Stimulated activated CD8-positive, alpha-beta memory T cell treated with anti-CD3 and anti-CD28 coated beads, Interleukin-2, amount 100 ng/mL, for 1 hour (primary cell): ENCODE measurements at regions not wholly inside any gene's neighbourhood (a gene's known extent, or its start where the extent isn't known, plus 50 kb on each side); places are given as distances from the start of the nearest gene placed in this dataset.

Experiments used
- DNase-seq, 2 donors: peaks; one replicate each; pipeline ENCODE4 v3.0.0-alpha.2; 2020; ENCODE audit warnings: low read depth in 2 of 2

DNA sequence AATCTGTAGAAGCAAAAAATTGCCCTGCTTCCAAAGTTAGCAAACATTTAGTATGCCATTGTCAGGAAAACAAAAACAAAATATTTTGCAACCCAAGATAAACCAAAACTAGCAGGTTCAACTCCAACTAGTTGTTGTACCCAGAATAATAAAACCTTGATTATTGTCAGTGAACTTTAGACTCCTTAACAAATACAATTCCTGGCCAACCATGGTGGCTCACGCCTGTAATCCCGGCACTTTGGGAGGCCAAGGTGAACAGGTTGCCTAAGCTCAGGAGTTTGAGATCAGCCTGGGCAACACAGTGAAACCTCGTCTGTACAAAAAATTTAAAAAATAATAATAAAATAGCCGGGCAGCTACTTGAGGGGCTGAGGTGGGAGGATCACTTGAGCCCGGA, 53.6 kb upstream of the EPCAM start:
- DNase-seq = no peak

DNA sequence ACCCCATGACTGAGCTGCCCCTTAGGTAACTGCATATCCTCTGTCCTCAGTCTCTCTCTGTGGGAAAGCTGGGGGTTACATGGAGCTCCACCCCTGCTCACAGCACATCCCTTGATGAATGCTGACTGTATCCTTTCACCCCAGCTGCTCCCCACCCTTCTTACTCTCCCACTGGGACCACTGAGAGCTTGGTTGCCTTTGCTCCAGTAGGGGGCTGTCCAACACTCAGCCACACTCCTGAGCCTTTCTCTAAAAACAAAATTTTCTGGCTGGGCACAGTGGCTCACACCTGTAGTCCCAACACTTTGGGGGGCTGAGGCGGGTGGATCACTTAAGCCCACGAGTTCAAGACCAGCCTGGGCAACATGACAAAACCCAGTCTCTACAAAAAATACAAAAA, 55.4 kb upstream of the EPCAM start:
- no peak for DNase-seq

DNA sequence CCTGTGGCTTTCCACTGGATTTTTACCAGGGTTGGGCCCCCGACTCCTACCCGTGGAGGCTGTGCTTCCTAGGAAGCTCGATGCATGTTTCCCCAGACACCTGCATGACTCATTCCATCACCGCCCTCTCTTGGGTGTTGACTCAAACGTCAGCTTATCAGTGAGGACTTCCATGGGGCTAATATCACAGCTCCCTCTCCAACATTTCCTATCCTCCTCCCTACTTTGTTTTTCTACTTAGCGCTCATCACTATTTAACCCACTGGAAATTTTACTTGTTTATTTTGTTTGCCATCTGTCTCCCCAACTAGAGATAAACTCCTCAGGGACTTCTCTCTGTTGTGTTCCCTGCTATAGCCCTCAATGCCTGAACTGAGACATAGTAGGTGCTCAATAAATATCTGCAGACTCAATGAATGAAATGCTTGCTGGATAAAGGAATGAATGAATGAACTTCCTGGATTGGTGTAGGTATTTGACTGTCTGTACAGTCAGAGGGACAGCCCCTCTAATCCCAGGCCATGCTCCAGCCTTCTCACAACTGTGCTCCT, 55.9 kb upstream of the EPCAM start:
- DNase-seq = no peak

DNA sequence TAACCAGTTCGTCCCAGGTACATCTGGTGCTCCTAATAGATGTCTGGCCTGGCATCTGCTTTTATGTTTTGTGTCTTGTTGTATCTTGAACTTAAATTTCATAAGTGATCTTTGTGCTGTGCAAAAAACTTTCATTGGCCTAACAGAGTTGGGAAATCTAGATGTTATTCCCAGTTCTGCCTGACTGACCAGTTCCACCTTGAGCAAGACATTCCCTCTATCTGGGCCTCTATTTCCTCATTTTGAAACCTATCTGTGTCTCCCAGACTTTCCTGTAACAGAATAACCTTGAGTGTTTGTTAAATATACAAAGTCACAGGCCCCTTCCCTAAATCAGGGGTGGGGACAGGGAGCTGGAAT, 56.6 kb upstream of the EPCAM start:
- no peak for DNase-seq

DNA sequence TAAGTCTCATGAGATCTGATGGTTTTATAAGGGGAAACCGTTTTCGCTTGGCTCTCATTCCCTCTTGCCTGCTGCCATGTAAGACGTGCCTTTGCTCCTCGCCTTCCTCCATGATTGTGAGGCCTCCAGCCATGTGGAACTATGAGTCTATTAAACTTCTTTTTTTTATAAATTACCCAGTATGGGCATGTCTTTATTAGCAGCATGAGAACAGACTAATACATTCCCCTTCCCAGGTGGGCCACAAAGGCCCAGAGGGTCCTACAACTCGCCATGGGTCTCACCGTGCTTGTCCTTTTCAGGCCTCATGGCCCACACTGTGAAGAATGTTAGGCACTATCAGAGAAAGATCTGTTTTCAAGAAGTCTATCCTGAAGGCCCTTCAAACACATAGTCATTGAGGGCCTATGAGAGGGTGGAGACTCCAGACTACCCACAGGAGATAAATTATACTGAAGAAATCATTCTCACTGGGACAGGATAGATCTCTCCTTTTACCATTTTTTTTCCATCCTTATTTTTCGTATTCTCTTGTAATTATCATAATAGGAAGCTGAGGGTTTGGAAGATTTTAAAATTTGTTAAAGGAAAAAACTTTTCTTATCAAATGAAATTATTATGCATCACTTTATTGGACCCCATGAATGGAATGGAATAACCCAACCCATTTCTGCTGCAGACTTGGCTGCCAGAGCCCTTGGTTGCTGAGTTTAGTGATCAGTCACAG, 57.2 kb upstream of the EPCAM start:
- no peak for DNase-seq

DNA sequence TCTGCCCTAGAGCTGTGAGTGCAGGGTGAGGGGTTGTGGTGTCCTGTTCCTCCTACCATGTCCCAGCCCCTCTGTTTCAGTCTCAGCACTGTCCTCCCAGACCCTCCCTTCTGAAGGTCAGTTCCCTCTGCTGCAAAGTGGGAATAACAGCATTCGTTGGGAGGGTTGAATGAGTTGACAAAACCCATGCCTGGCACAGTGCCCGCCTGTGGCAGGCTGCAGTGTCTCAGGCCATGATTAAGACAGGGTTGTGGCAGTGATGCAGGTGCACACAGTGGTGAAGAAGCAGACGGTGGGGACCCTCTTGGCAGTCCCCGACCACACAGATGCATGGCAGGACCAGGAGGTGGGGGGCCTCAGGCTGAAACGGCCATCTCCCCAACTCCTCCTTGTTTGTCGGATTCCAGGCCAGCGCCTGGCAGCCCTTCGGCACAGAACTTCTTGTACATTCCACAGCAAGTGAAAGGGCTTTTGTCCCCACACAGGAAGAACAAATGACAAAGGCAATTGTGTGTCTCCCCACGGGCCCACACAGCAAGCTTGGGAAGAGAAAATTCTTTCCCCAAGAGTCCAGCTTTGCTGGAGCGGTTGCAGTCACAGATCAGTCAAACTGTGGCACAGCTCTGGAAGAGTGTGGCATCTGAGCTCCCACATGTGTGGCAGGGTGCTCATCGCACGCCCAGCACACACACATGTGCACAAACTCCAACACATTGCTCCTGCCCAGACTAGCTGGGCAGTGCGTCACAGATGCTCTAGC, 58.1 kb upstream of the EPCAM start:
- no peak for DNase-seq

DNA sequence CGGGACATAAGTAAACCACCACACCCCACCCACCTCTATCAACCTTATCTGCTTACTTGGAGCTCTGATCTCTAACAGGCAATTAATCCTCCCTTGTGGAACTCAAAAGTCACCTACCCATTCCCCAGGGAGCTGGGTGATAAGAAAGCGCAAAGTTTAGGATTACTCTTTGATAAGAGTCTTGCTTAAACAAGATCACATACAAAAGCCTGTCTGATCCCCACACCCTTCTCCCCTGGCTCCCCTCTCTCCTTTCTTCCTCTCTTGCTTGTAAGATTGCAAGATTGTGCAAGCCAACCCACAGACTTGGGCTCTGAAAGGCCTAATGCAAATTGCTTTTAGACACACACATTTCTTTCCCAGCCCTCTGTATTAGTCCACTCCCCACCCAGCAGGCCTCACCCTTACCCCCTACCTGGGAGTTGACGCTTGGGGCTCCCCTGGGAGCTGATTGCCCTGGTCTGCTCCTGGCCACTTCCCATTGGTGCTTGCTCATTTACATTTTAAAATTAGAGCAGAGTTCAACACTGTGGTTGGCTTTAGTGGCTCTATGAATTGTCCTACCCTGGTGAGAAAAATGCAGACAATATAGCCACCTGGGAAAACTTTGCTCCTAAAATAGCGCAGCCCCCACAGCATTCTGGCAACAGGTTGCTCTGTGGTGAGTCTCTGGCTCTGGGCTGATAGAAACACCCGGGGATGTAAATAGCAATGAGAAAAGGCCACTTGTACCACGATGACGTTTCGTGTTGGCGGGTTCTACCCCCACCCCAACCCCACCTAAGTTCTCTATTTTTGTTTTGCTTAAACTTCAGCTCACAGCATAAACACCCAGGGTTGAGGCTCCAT, 58.9 kb upstream of the EPCAM start:
- no peak for DNase-seq

DNA sequence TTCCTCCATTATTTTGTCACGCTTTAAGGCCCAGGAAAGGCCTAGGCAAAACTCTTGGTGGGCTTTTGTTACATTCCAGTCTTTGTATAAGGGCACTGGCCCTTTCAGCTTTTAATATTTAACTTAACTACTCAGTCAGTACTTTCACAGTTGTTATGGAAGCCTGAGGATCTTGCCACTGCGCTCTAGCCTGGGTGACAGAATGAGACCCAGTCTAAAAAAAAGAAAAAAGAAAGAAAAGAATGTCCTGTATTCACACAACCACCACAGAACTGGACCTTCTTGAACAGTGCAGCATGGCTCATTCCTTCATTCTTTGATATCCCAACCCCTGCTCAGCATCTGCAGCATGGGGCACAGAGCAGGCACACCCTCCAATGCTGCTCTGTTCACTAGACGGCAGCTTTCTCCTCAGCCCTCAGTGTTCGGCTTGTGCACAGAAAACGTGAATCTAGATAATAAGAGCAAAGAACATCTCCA, 59.6 kb upstream of the EPCAM start:
- no peak for DNase-seq

DNA sequence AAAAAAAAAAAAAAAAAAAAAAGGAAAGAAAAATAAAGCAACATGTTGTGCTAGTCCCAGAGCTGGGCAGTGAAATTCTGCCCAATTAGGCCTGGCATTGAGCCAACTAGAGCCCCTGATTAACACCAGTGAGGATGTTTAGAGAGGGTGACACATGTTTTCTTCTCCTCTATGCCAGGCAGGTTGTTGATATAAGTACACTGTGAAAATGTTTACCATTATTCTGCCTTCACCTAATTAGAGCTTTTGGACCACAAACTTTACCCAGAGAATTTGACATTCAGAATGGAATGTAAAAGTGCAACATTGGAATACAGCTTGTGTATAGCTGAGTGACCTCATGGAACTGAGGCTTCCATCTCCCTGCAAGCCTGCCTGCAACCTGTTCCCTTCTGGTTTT, 62.0 kb upstream of the EPCAM start:
- DNase-seq = no peak

DNA sequence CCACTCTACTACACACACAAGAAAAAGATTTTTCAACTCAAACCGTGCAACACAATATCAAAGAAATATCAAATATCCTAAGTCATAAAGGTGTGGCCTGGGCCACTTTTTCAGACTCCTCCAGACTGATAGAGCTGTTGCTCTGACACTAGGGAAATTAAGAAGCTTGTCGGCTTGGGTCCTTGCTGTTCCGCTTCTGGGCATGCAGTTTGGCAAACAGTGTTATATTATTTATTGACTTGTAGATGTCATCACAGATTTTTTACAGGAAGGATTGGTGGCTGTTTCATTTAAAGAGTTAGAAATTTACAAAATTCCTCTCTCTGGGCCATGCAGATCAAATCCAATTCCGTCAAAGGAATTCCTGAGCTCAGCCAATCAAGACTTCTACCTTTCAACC, 64.5 kb upstream of the EPCAM start:
- DNase-seq = no peak

DNA sequence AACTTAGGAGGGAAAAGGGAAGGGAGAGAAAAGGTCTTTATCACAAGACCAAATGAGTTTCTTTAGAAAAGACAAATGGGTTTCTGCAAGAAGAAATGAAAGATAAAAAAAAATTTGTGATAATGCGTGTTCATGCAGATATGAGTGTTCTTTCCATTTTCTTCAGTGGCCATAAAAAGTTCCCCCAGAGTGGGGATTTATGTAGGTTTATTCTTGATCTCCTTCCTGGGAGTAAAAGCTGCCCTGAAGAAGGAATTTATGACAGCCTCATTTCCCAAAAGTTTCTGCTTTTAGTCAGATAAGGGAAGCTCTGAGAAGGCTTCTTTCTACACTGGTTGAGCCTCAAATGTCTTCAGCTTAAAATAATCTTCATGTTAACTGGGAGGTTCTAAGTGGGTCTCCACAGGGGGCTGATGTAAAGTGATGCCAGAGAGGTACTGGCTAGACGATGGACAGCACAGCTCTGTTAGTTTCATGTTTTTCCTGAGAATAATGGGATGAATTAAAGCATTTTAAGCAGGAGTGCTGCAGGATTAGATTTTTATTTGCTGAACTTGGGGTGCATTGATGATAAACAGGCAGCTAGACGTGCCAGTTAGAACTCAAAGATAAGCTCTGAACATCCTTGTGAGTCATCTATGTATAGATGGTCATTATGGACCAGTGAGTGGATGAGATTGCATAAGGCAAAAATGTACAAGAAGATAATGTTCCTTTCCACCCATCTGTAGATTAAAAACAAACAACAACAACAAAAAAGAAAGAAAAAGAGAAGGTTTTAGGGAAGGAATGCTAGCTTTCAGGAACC, 65.6 kb upstream of the EPCAM start:
- no peak for DNase-seq

DNA sequence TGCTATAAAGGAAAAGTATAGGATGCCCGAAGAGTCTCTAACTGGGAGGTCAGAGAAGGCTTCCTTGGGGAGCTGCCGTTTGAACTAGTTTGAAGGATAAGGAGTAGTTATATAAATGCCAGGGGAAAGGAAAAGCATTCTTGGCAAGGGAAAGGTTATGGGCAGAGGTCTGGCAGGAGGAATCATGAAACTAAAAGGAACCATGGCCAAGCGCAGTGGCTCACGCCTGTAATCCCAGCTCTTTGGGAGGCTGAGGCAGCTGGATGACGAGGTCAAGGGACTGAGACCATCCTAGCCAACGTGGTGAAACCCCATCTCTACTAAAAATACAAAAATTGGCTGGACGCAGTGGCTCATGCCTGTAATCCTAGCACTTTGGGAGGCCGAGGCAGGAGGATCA, 66.8 kb upstream of the EPCAM start:
- no peak for DNase-seq

DNA sequence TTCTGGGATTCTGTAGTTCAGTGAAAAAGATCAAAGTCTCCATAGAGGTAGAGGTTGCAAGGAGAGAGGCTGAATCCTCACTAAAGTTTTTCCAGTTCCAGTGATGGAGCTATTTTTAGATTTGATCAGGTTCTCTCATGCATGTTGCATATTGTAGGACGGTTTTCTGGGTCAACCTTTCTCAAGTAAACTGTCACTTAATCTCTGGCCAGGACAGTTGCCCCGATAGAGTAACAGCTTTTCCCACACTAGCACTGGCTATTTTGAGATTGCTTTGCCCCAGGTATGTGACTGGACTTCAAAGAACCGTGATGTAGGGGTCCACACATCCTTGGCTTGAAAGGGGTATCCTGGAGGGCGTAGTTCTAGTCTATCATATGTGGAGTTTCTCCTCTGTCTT, 67.4 kb upstream of the EPCAM start:
- no peak for DNase-seq

DNA sequence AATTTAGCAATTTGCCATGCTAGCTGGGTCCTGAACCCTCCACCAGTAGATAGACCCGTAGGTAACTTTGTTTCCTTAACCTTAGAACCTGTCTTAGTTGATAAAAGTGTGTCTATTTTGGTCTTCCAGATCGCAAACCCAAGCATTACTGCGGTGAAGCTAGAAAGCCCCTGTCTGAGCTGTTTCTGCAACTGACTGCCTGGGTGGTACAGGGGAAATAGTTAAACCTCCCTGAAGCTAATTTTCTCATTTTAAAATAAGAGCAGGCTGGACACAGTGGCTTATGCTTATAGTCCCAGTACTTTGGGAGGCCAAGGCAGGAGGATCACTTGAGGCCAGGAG, 67.9 kb upstream of the EPCAM start:
- DNase-seq = no peak

DNA sequence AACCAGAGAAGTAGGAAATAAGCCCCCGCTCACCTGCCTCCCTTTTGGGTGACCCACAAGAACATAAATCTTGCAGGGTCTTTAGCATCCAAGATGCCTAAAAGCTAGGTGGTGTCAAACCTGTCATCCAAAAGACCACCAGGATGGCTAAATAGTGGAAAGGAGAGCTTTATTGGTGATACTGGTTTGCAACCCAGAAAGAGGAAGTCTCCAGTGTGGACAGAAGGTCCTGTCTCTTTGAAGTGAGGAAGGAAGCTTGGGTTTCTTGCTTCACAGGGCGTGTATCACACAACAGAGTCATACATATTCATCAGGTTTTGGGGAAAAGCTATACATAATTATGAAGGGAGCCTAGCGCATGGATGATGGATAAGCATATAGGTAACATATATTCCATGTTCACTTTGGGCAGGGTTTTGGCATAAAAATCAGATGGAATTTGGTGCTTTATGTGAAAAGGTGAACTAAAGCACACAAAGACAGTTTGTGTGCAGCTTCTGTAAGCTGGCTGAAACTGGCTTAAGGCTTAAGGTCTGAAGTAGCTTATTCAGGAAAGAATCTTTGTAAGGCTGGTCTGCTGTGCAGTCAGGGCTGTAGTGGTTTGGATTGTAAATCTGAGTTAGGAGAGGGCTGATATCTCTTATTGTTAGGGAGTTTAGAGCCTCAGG, 68.4 kb upstream of the EPCAM start:
- DNase-seq = no peak

DNA sequence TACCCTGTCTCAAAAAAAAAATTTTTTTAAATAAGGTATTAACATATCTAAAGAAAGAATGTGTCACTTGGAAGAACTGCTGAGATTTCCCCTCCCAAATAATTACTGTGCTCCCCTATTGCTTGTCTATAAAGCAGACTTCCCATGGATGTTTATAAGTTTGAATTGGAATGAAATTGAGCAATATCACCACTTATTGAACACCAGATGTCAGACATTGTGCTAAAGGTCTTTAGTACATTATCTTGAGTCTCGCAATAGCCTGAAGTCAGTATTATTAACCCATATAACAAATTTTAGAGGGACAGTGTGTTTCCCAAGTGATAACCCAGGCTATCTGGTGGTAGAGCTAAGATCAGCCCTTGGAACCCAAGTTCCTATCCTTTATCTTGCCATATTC, 69.0 kb upstream of the EPCAM start:
- DNase-seq = no peak

DNA sequence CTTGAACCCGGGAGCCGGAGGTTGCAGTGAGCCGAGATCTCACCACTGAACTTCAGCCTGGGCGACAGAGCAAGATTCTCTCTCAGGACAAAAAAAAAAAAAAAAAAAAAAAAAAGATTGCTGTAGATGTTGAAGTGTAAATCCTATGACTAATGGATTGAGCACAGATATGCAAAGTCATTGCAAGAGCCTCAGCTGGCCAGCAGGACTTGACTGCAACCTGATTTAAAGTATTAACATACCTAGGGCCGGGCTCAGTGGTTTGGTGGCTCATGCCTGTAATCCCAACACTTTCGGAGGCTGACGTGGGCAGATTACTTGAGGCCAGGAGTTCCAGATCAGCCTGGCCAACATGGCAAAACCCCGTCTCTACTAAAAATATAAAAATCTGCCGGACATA, 69.6 kb upstream of the EPCAM start:
- no peak for DNase-seq

DNA sequence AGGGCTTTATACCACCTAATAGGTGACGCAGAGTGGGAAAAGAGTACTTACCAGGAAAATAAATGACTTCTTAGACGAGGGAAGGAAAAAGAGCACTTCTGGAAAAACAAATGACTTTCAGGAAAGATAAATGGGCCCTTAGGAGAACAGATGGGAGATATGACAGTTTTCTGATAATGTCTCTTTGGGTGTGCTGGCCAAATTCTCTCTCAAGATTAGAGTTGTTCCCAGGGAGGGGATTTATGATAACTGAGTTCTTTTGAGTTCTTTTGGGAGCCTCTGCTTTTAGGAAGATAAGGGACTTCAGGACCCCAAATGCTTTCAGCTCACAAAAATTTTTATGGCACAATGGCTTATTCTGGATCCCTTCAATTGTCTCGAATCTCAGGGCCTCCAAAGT, 70.3 kb upstream of the EPCAM start:
- no peak for DNase-seq

DNA sequence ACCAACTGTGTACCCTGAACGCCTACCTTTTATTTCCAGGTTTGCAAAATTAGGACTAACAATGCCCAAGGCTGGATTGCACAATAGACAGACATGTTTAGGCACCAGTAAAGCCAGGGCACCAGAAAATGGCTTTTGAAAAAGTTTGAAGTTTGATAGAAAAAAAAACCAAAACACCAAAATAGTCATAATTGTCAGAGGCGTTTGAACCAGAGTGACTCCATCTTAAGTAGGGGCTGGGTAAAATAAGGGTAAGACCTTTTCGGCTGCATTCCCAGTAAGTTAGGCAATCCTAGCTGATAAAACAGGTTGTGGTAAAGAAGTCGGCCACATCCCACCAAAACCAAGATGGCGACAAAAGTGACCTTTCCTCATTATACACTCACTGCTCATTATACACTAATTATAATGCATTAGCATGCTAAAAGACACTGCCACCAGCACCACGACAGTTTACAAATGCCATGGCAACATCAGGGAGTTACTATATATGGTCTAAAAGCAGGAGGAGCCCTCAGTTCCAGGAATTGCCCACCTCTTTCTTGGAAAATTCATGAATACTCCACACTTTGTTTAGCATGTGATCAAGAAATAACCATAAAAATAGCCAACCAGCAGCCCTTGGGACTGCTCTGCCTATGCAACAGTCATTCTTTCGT, 71.2 kb upstream of the EPCAM start:
- no peak for DNase-seq

DNA sequence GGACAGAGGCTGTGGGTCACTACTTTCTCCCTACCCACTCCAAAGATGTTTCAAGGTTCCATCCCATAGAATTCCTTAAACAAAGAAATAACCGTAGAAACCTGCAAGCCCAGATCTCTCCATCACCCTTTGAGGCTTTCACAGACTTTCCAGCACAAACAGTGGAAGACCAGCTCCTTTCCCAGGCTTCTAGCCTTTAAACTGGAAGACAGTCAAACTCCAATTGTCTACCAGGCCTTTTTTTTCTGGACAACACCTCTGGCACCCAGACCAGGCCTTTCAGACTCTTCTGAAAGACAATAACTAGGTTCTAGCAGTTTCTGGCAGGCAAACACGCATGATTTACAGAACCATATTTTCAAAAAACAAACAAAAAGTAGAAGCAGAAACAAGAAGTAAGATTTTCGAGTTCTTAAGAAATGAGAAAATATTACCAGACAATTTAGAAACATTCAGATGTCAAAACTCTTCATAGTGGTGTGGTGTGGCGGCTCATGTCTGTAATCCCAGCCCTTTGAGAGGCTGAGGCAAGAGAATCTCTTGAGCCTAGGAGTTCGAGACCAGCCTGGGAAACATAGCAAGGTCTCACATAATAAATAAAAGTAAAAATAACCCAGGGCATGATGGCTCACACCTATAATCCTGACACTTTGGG, 73.0 kb upstream of the EPCAM start:
- DNase-seq = no peak
